ENCODE measurements at regions not wholly inside any gene's neighbourhood (a gene's known extent, or its start where the extent isn't known, plus 50 kb on each side); places are given as distances from the start of the nearest gene placed in this dataset.

- Histone ChIP-seq H3K23me2 (ENCODE audit: low read depth, low read length) (no peaks in the 10 kb centered on the region), H2BK5ac (ENCODE audit: low read depth, low read length) (no peak overlapping the region), H3K4me2 (ENCODE audit: insufficient read depth in 1 of 2, low read depth in 2 of 2, low read length in 2 of 2) (no peak overlapping the region), H4K20me1 (replicated peaks in 1 of 2; ENCODE audit: control insufficient read depth in 1 of 2, insufficient read depth in 2 of 2, low read length in 2 of 2) (no peaks in the 10 kb centered on the region), H3K9me3 (ENCODE audit: insufficient read depth in 2 of 2, low read depth in 1 of 2, low read length in 1 of 2) (peaks cover 22 to 23% of the 10 kb centered on the region in 2 experiments; a peak in 3 of 4 replicates), H3K14ac (ENCODE audit: insufficient read length) (no peak overlapping the region), H3K4me1 (replicated peaks in 1 of 4; ENCODE audit: control insufficient read depth in 3 of 4, insufficient read depth in 4 of 4, low read length in 3 of 4) (no peaks in the 10 kb centered on the region), H2AFZ (ENCODE audit: low read length) (no peak overlapping the region), H3K23ac (ENCODE audit: insufficient read length) (no peak overlapping the region), H2AK5ac (ENCODE audit: low read depth, low read length) (no peak overlapping the region), H2BK20ac (ENCODE audit: low read length) (no peak overlapping the region), H3K56ac (replicated peaks; ENCODE audit: insufficient read length, low read depth, low read length) (no peak overlapping the region), H2BK120ac (replicated peaks; ENCODE audit: low read depth, low read length) (no peak overlapping the region), H3K79me2 (ENCODE audit: control insufficient read depth in 1 of 2, insufficient read depth in 2 of 2, low read length in 2 of 2) (no peaks in the 10 kb centered on the region), H2BK15ac (ENCODE audit: low read length) (no peak overlapping the region), H3K36me3 (ENCODE audit: control insufficient read depth in 2 of 4, insufficient read depth in 4 of 4, low read length in 3 of 4) (no peaks in the 10 kb centered on the region), H4K91ac (replicated peaks; ENCODE audit: insufficient read length, low read length) (no peak overlapping the region), H4K5ac (ENCODE audit: insufficient read length, low read depth, low read length) (no peak overlapping the region), H3K4ac (replicated peaks; ENCODE audit: insufficient read length, low read depth, low read length) (no peak overlapping the region), H3K9ac (replicated peaks in 1 of 4; ENCODE audit: extremely low read depth in 1 of 4, low read depth in 3 of 4, low read length in 3 of 4) (no peak overlapping the region), H2BK12ac (ENCODE audit: low read depth, low read length) (no peak overlapping the region), H3K27me3 (replicated peaks in 1 of 4; ENCODE audit: control insufficient read depth in 3 of 4, extremely low read depth in 1 of 4, insufficient read depth in 3 of 4, low read length in 3 of 4) (no peaks in the 10 kb centered on the region), H4K8ac (ENCODE audit: extremely low read depth, insufficient read depth, low read length) (no peak overlapping the region), H3K79me1 (ENCODE audit: low read depth, low read length) (no peaks in the 10 kb centered on the region), H3K18ac (ENCODE audit: extremely low read depth, low read length) (no peak overlapping the region), H3K27ac (ENCODE audit: low read depth, low read length) (no peak overlapping the region), H3K4me3 (ENCODE audit: extremely low read depth in 1 of 4, insufficient read depth in 2 of 4, low read depth in 3 of 4, low read length in 4 of 4) (no peak overlapping the region)
- DNase-seq (ENCODE audit: low read depth in 1 of 2, low spot score in 2 of 2) (no peak), FAIRE-seq (no peak)
- ChIA-PET POLR2A (ENCODE audit: partially characterized antibody) (no interaction called here), CTCF (ENCODE audit: partially characterized antibody) (no interaction called here)
- TF ChIP-seq YY1 (IDR thresholded peaks at IDR 0.05; ENCODE audit: low read depth, low read length) (no peak), TAF1 (IDR thresholded peaks at IDR 0.05; ENCODE audit: low read depth, low read length) (no peak), CTBP2 (IDR thresholded peaks at IDR 0.05; ENCODE audit: borderline replicate concordance, insufficient read depth, insufficient read length, low read length) (no peak), KDM1A (IDR thresholded peaks at IDR 0.05; ENCODE audit: borderline replicate concordance, low read length) (no peak), JUN (IDR thresholded peaks at IDR 0.05; ENCODE audit: low read depth, low read length) (no peak), POU5F1 (IDR thresholded peaks at IDR 0.05; ENCODE audit: low read depth, low read length) (no peak), CEBPB (IDR thresholded peaks at IDR 0.05; ENCODE audit: low read depth, low read length) (no peak), TEAD4 (IDR thresholded peaks at IDR 0.05; ENCODE audit: low read depth, low read length) (no peak), RAD21 (IDR thresholded peaks at IDR 0.05 in 1 of 2, conservative IDR thresholded peaks at IDR 0.05 in 1 of 2; ENCODE audit: low read depth in 2 of 2, low read length in 2 of 2) (no peak), RFX5 (IDR thresholded peaks at IDR 0.05; ENCODE audit: borderline replicate concordance, low read depth, low read length) (no peak), BRCA1 (IDR thresholded peaks at IDR 0.05; ENCODE audit: low read depth, low read length) (no peak), RNF2 (IDR thresholded peaks at IDR 0.05; ENCODE audit: borderline replicate concordance, low read depth, low read length, missing control alignments, poor library complexity, severe bottlenecking) (no peak), NRF1 (IDR thresholded peaks at IDR 0.05; ENCODE audit: low read depth, low read length) (no peak), CHD1 (IDR thresholded peaks at IDR 0.05; ENCODE audit: low read depth, low read length) (no peak), CBX5 (IDR thresholded peaks at IDR 0.05; ENCODE audit: low read depth, low read length) (no peak)
- WGBS, 2 experiments (ENCODE audit: extremely low coverage in 1 of 2, insufficient coverage in 1 of 2, insufficient read length in 1 of 2, insufficient replicate concordance in 2 of 2, low coverage in 1 of 2, low lambda C conversion rate in 2 of 2, missing lambda C conversion rate in 1 of 2) = 90% methylated on average over 5 of the region's 5 CpGs; no CpG with 5 or more reads in 1 of the 2 experiments
Measured at GRCh38 chr5:110823571-110823970, 84.8 kb downstream of the SLC25A46 start.
